Tibial artery (tissue), 4 donors: ENCODE measurements at regions not wholly inside any gene's neighbourhood (a gene's known extent, or its start where the extent isn't known, plus 50 kb on each side); places are given as distances from the start of the nearest gene placed in this dataset.

ENCODE experiments used
- DNase-seq, 2 donors: peaks; one replicate each; pipeline ENCODE4 v3.0.0-alpha.2; 2019
- H3K27ac ChIP-seq, 2 donors: fragments of 200-600 bp; sonication (generic) in 1 of 2; 1 replicate in 1 of 2; 2 replicates in 1 of 2; pipeline ENCODE4 v1.5.1; 2018 to 2019; ENCODE audit warnings: mild to moderate bottlenecking in 1 of 2
- H3K27me3 ChIP-seq, 2 donors: fragments of 200-600 bp; sonication (generic) in 1 of 2; one replicate each; pipeline versions ENCODE4 v1.5.1 to v1.6.0; 2016 to 2019
- H3K36me3 ChIP-seq, 3 donors: fragments of 200-600 bp; sonication (generic) in 2 of 3; one replicate each; pipeline ENCODE4 v1.5.1; 2016 to 2019; ENCODE audit warnings: mild to moderate bottlenecking in 2 of 3
- H3K4me1 ChIP-seq, 4 donors: fragments of 200-600 bp; sonication (generic) in 2 of 4; 1 replicate in 3 of 4; 2 replicates in 1 of 4; pipeline ENCODE4 v1.5.1; 2016 to 2019
- H3K4me3 ChIP-seq, 2 donors: fragments of 200-600 bp; sonication (generic) in 1 of 2; 1 replicate in 1 of 2; 2 replicates in 1 of 2; pipeline ENCODE4 v1.5.1; 2018 to 2019; ENCODE audit warnings: mild to moderate bottlenecking in 2 of 2
- H3K9me3 ChIP-seq, 3 donors: fragments of 200-600 bp; sonication (generic) in 1 of 3; one replicate each; pipeline ENCODE4 v1.5.1; 2016 to 2019
- intact Hi-C: fragments of 100-400 bp; cut with DNase I; formaldehyde crosslinking; loops from one replicate; pipeline ENCODE4 v1.15.0; 2023; ENCODE audit warnings: low total_unique reads
- TF ChIP-seq, protein P1 (sequence below), 2 experiments: fragments of 200-600 bp in 1 of 2; fragments of 450-650 bp in 1 of 2; IDR thresholded peaks; one replicate each; pipeline ENCODE4 v1.5.1; 2017 to 2019; ENCODE audit warnings: antibody characterized with exemption in 2 of 2, mild to moderate bottlenecking in 1 of 2, moderate library complexity in 1 of 2

GRCh38 chr1:38283696-38284470, 237.3 kb upstream of the POU3F1 start:
- H3K4me1 ChIP-seq: no peaks in the 10 kb centered on the region
- TF ChIP-seq, protein P1, sequence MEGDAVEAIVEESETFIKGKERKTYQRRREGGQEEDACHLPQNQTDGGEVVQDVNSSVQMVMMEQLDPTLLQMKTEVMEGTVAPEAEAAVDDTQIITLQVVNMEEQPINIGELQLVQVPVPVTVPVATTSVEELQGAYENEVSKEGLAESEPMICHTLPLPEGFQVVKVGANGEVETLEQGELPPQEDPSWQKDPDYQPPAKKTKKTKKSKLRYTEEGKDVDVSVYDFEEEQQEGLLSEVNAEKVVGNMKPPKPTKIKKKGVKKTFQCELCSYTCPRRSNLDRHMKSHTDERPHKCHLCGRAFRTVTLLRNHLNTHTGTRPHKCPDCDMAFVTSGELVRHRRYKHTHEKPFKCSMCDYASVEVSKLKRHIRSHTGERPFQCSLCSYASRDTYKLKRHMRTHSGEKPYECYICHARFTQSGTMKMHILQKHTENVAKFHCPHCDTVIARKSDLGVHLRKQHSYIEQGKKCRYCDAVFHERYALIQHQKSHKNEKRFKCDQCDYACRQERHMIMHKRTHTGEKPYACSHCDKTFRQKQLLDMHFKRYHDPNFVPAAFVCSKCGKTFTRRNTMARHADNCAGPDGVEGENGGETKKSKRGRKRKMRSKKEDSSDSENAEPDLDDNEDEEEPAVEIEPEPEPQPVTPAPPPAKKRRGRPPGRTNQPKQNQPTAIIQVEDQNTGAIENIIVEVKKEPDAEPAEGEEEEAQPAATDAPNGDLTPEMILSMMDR (IDR thresholded peaks at IDR 0.05): no peak
- peaks cover 0 to 13% of the 10 kb centered on the region in 2 donors for H3K27me3 ChIP-seq
- no peak overlapping the region for H3K4me3 ChIP-seq
- H3K36me3 ChIP-seq: no peaks in the 10 kb centered on the region
- intact Hi-C loops: no loop called here
- H3K9me3 ChIP-seq: peaks cover 0 to 15% (median 8%) of the 10 kb centered on the region in 3 donors
- no peak for DNase-seq
- no peak overlapping the region for H3K27ac ChIP-seq

- no peaks in the 10 kb centered on the region for H3K4me1 ChIP-seq
- H3K27ac ChIP-seq: no peak overlapping the region
- no peaks in the 10 kb centered on the region for H3K36me3 ChIP-seq
- intact Hi-C loops: no loop called here
- no peak overlapping the region for H3K4me3 ChIP-seq
- DNase-seq: no peak
- H3K27me3 ChIP-seq: peaks cover 0 to 10% of the 10 kb centered on the region in 2 donors
- peaks cover 5 to 21% (median 8%) of the 10 kb centered on the region in 3 donors for H3K9me3 ChIP-seq
- TF ChIP-seq, protein P1 (IDR thresholded peaks at IDR 0.05): no peak
These were observed 232.6 kb upstream of the POU3F1 start for GRCh38 chr1:38279148-38279547.

- Histone ChIP-seq H3K36me3 (no peaks in the 10 kb centered on the region), H3K9me3 (peaks cover 5 to 21% (median 8%) of the 10 kb centered on the region in 3 donors), H3K4me3 (no peak overlapping the region), H3K27me3 (peaks cover 0 to 17% of the 10 kb centered on the region in 2 donors), H3K4me1 (no peaks in the 10 kb centered on the region), H3K27ac (no peak overlapping the region)
- TF ChIP-seq, protein P1 (IDR thresholded peaks at IDR 0.05): no peak
- intact Hi-C loops: no loop called here
- DNase-seq: no peak
These were observed 231.1 kb upstream of the POU3F1 start for GRCh38 chr1:38277646-38278045.

DNA sequence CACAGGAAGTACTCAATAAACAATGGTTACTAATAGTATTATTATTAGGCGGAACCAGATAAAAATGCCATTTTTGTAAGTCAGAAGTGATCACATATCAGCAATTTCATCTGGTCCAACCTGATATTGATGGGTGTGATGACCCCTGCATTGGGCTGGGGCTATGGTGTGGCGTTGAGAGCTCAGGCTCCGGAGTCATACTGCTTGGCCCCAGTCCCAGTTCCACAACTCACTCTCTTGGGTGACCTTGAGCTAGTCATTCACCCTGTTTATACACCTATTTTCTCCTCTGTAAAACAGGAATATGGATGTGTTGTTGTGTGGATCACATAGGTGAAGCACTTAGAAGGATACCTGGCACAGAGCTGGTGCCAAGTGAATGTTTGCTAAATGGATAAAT, 229.4 kb upstream of the POU3F1 start:
- intact Hi-C loops: no loop called here

DNA sequence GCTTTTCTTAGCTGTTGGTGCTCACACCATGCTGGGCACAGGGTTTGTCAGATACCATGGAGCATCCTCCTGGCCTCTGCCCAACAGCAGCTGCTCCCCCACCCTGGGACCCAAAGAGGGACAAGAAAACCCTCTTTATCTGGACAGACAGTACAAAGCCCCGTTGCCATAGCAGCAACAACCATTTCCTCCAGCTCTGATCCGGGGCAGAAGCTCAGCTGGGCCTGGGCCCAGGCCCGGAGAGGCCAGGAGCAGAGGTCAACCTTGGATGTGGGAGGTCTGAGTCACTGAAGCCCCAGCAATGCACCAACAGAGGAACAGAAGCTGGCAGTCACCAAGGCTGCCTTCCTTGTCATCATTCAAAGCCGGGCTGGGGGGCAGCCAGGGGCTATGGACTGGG, 228.4 kb upstream of the POU3F1 start:
- intact Hi-C loops: no loop called here
- Histone ChIP-seq H3K36me3 (no peaks in the 10 kb centered on the region), H3K4me1 (no peaks in the 10 kb centered on the region), H3K27me3 (peaks cover 0 to 34% of the 10 kb centered on the region in 2 donors), H3K4me3 (no peak overlapping the region), H3K9me3 (peaks cover 5 to 16% (median 8%) of the 10 kb centered on the region in 3 donors), H3K27ac (no peak overlapping the region)
- TF ChIP-seq, protein P1 (IDR thresholded peaks at IDR 0.05): no peak
- no peak for DNase-seq

More for the DNA sequence above, 229.4 kb upstream of the POU3F1 start:
- TF ChIP-seq, protein P1 (IDR thresholded peaks at IDR 0.05): no peak
- no peaks in the 10 kb centered on the region for H3K36me3 ChIP-seq
- DNase-seq: no peak
- H3K4me3 ChIP-seq: no peak overlapping the region
- peaks cover 5 to 21% (median 8%) of the 10 kb centered on the region in 3 donors for H3K9me3 ChIP-seq
- H3K27me3 ChIP-seq: peaks cover 0 to 26% of the 10 kb centered on the region in 2 donors
- H3K4me1 ChIP-seq: no peaks in the 10 kb centered on the region
- H3K27ac ChIP-seq: no peak overlapping the region
